ENCODE measurements at regions not wholly inside any gene's neighbourhood (a gene's known extent, or its start where the extent isn't known, plus 50 kb on each side); places are given as distances from the start of the nearest gene placed in this dataset.

- no peak for DNase-seq
Observed at GRCh38 chr6:169851641-169852503, 100.5 kb downstream of the ERMARD start.

- DNase-seq: no peak
Observed at GRCh38 chr6:169850746-169851145, 99.3 kb downstream of the ERMARD start.

- DNase-seq: no peak
Observed at GRCh38 chr6:169850154-169850553, 98.7 kb downstream of the ERMARD start.

GRCh38 chr6:169849396-169849795, 98.0 kb downstream of the ERMARD start:
- no peak for DNase-seq

- DNase-seq: no peak
Observed at GRCh38 chr6:169848946-169849345, 97.5 kb downstream of the ERMARD start.

- DNase-seq: no peak
Observed at GRCh38 chr6:169847901-169848311, 96.5 kb downstream of the ERMARD start.

- no peak for DNase-seq
Observed at GRCh38 chr6:169847141-169847674, 95.8 kb downstream of the ERMARD start.

GRCh38 chr6:169846286-169847056, 95.0 kb downstream of the ERMARD start:
- DNase-seq: no peak

GRCh38 chr6:169845426-169846285, 94.2 kb downstream of the ERMARD start:
- no peak for DNase-seq

GRCh38 chr6:169844946-169845345, 93.5 kb downstream of the ERMARD start:
- DNase-seq: no peak

GRCh38 chr6:169843991-169844390, 92.6 kb downstream of the ERMARD start:
- no peak for DNase-seq

GRCh38 chr6:169843110-169843509, 91.7 kb downstream of the ERMARD start:
- no peak for DNase-seq

GRCh38 chr6:169841907-169842606, 90.6 kb downstream of the ERMARD start:
- no peak for DNase-seq

GRCh38 chr6:169841251-169841650, 89.8 kb downstream of the ERMARD start:
- DNase-seq: no peak

- DNase-seq: no peak
Observed at GRCh38 chr6:169839898-169840631, 88.6 kb downstream of the ERMARD start.

- no peak for DNase-seq
Observed at GRCh38 chr6:169839493-169839892, 88.1 kb downstream of the ERMARD start.

- no peak for DNase-seq
Observed at GRCh38 chr6:169839029-169839481, 87.6 kb downstream of the ERMARD start.

- no peak for DNase-seq
Observed at GRCh38 chr6:169838346-169839028, 87.1 kb downstream of the ERMARD start.

GRCh38 chr6:169837529-169838250, 86.3 kb downstream of the ERMARD start:
- no peak for DNase-seq

- DNase-seq: no peak
Observed at GRCh38 chr6:169833258-169833794, 81.9 kb downstream of the ERMARD start.
